ENCODE measurements at regions not wholly inside any gene's neighbourhood (a gene's known extent, or its start where the extent isn't known, plus 50 kb on each side); places are given as distances from the start of the nearest gene placed in this dataset.

- no peak for DNase-seq
These were observed 96.4 kb upstream of the SOX9 start for GRCh38 chr17:72024457-72024856.

- DNase-seq = no peak
These were observed 95.7 kb upstream of the SOX9 start for GRCh38 chr17:72025113-72025512.

- DNase-seq = no peak
These were observed 90.5 kb upstream of the SOX9 start for GRCh38 chr17:72030067-72030899.

- DNase-seq = no peak
These were observed 89.5 kb upstream of the SOX9 start for GRCh38 chr17:72031219-72031884.

- DNase-seq = no peak
These were observed 87.5 kb upstream of the SOX9 start for GRCh38 chr17:72033334-72033733.

- DNase-seq = no peak
These were observed 86.8 kb upstream of the SOX9 start for GRCh38 chr17:72034000-72034399.

- DNase-seq = no peak
These were observed 82.4 kb upstream of the SOX9 start for GRCh38 chr17:72038427-72038826.

GRCh38 chr17:72039490-72039889, 81.3 kb upstream of the SOX9 start:
- DNase-seq = no peak

GRCh38 chr17:72046178-72046577, 74.6 kb upstream of the SOX9 start:
- no peak for DNase-seq

- DNase-seq = no peak
These were observed 73.9 kb upstream of the SOX9 start for GRCh38 chr17:72046643-72047612.

- no peak for DNase-seq
These were observed 70.9 kb upstream of the SOX9 start for GRCh38 chr17:72049914-72050313.

- DNase-seq = no peak
These were observed 67.8 kb upstream of the SOX9 start for GRCh38 chr17:72053036-72053435.

- DNase-seq = no peak
These were observed 67.4 kb upstream of the SOX9 start for GRCh38 chr17:72053449-72053848.

- DNase-seq = no peak
These were observed 64.7 kb upstream of the SOX9 start for GRCh38 chr17:72056155-72056554.

- no peak for DNase-seq
These were observed 64.0 kb upstream of the SOX9 start for GRCh38 chr17:72056727-72057290.

GRCh38 chr17:72060084-72060483, 60.7 kb upstream of the SOX9 start:
- DNase-seq = no peak

GRCh38 chr17:72063262-72063661, 57.6 kb upstream of the SOX9 start:
- DNase-seq = no peak

GRCh38 chr17:72063756-72064450, 56.9 kb upstream of the SOX9 start:
- no peak for DNase-seq

- DNase-seq = no peak
These were observed 56.1 kb upstream of the SOX9 start for GRCh38 chr17:72064606-72065193.

- no peak for DNase-seq
These were observed 55.3 kb upstream of the SOX9 start for GRCh38 chr17:72065556-72065955.

- no peak for DNase-seq
These were observed 52.2 kb upstream of the SOX9 start for GRCh38 chr17:72068643-72069042.

Measured in amniotic stem cell (primary cell).